Uterus (tissue), 3 donors: ENCODE measurements at regions not wholly inside any gene's neighbourhood (a gene's known extent, or its start where the extent isn't known, plus 50 kb on each side); places are given as distances from the start of the nearest gene placed in this dataset.

Source experiments
- DNase-seq, 2 donors: peaks; one replicate each; pipeline ENCODE4 v3.0.0-alpha.2; 2019 to 2020
- H3K27ac ChIP-seq, 2 donors: fragments of 200-600 bp; sonication (generic); 1 replicate in 1 of 2; 2 replicates in 1 of 2; pipeline ENCODE4 v1.5.1; 2016 to 2018
- H3K27me3 ChIP-seq, 2 donors: fragments of 200-600 bp; sonication (generic); one replicate each; pipeline ENCODE4 v1.5.1; 2018 to 2019; ENCODE audit warnings: control low read depth in 1 of 2
- H3K36me3 ChIP-seq, 2 donors: fragments of 200-600 bp; sonication (generic); one replicate each; pipeline ENCODE4 v1.5.1; 2019; ENCODE audit warnings: control low read depth in 1 of 2
- H3K4me1 ChIP-seq, 2 donors: fragments of 200-600 bp; sonication (generic); one replicate each; pipeline ENCODE4 v1.5.1; 2018 to 2019; ENCODE audit warnings: control low read depth in 1 of 2
- H3K4me3 ChIP-seq, 2 donors: fragments of 200-600 bp; sonication (generic); 1 replicate in 1 of 2; 2 replicates in 1 of 2; pipeline ENCODE4 v1.5.1; 2018 to 2019; ENCODE audit warnings: mild to moderate bottlenecking in 1 of 2
- H3K9me3 ChIP-seq, 2 donors: fragments of 200-600 bp; sonication (generic); one replicate each; pipeline ENCODE4 v1.5.1; 2019; ENCODE audit warnings: control low read depth in 1 of 2
- CTCF ChIP-seq, 4 experiments: fragments of 200-600 bp in 2 of 4; fragments of 450-650 bp in 2 of 4; sonication (generic) in 2 of 4; IDR thresholded peaks; one replicate each; pipeline ENCODE4 v1.5.1; 2016 to 2019; ENCODE audit warnings: antibody characterized with exemption in 4 of 4, mild to moderate bottlenecking in 2 of 4, moderate library complexity in 1 of 4
- POLR2A ChIP-seq, 2 donors: fragments of 450-650 bp; IDR thresholded peaks; one replicate each; pipeline ENCODE4 v1.6.1; 2016; ENCODE audit warnings: antibody characterized with exemption in 2 of 2, mild to moderate bottlenecking in 1 of 2, moderate library complexity in 1 of 2
- intact Hi-C: fragments of 100-400 bp; cut with DNase I; formaldehyde crosslinking; loops from one replicate; pipeline ENCODE4 v1.15.1; 2023; ENCODE audit warnings: low total_unique reads
- donor health status: DM: yes; HTN: yes; CAD: no.

- no peak for DNase-seq
- Histone ChIP-seq H3K27ac (no peak overlapping the region), H3K27me3 (no peaks in the 10 kb centered on the region), H3K36me3 (no peaks in the 10 kb centered on the region), H3K9me3 (no peaks in the 10 kb centered on the region), H3K4me1 (no peaks in the 10 kb centered on the region), H3K4me3 (no peak overlapping the region)
- intact Hi-C loops: no loop called here
- TF ChIP-seq POLR2A (IDR thresholded peaks at IDR 0.05): no peak
- TF ChIP-seq CTCF (IDR thresholded peaks at IDR 0.05): no peak
Measured at GRCh38 chr15:92840149-92840548, 60.0 kb upstream of the CHD2 start.

- no peak for TF ChIP-seq POLR2A (IDR thresholded peaks at IDR 0.05)
- TF ChIP-seq CTCF (IDR thresholded peaks at IDR 0.05): no peak
- intact Hi-C loops: no loop called here
- DNase-seq: no peak
Measured at GRCh38 chr15:92843326-92843725, 56.8 kb upstream of the CHD2 start.

GRCh38 chr15:92843814-92844213 is 56.3 kb upstream of the CHD2 start:
- H3K27ac ChIP-seq: no peak overlapping the region
- H3K4me3 ChIP-seq: no peak overlapping the region
- H3K36me3 ChIP-seq: no peaks in the 10 kb centered on the region
- H3K4me1 ChIP-seq: no peaks in the 10 kb centered on the region
- TF ChIP-seq CTCF (IDR thresholded peaks at IDR 0.05): no peak
- TF ChIP-seq POLR2A (IDR thresholded peaks at IDR 0.05): no peak
- DNase-seq: no peak
- H3K27me3 ChIP-seq: no peaks in the 10 kb centered on the region
- no peaks in the 10 kb centered on the region for H3K9me3 ChIP-seq
- intact Hi-C loops: no loop called here

More at GRCh38 chr15:92843326-92843725, 56.8 kb upstream of the CHD2 start:
- no peaks in the 10 kb centered on the region for H3K4me1 ChIP-seq
- no peaks in the 10 kb centered on the region for H3K9me3 ChIP-seq
- H3K27ac ChIP-seq: no peak overlapping the region
- no peak overlapping the region for H3K4me3 ChIP-seq
- H3K27me3 ChIP-seq: no peaks in the 10 kb centered on the region
- no peaks in the 10 kb centered on the region for H3K36me3 ChIP-seq

- intact Hi-C loops: no loop called here
- no peak overlapping the region for H3K4me3 ChIP-seq
- no peaks in the 10 kb centered on the region for H3K36me3 ChIP-seq
- no peaks in the 10 kb centered on the region for H3K27me3 ChIP-seq
- H3K9me3 ChIP-seq: no peaks in the 10 kb centered on the region
- no peak overlapping the region for H3K27ac ChIP-seq
- no peak for DNase-seq
- no peaks in the 10 kb centered on the region for H3K4me1 ChIP-seq
- no peak for TF ChIP-seq CTCF (IDR thresholded peaks at IDR 0.05)
- TF ChIP-seq POLR2A (IDR thresholded peaks at IDR 0.05): no peak
Measured at GRCh38 chr15:92845126-92845508, 55.0 kb upstream of the CHD2 start.

GRCh38 chr15:92846741-92847140 is 53.4 kb upstream of the CHD2 start:
- intact Hi-C loops: no loop called here
- Histone ChIP-seq H3K27me3 (no peaks in the 10 kb centered on the region), H3K4me1 (no peaks in the 10 kb centered on the region), H3K36me3 (no peaks in the 10 kb centered on the region), H3K27ac (no peak overlapping the region), H3K4me3 (no peak overlapping the region), H3K9me3 (no peaks in the 10 kb centered on the region)
- no peak for DNase-seq
- TF ChIP-seq CTCF (IDR thresholded peaks at IDR 0.05): no peak
- TF ChIP-seq POLR2A (IDR thresholded peaks at IDR 0.05): no peak
